ENCODE measurements at regions not wholly inside any gene's neighbourhood (a gene's known extent, or its start where the extent isn't known, plus 50 kb on each side); places are given as distances from the start of the nearest gene placed in this dataset.

DNA sequence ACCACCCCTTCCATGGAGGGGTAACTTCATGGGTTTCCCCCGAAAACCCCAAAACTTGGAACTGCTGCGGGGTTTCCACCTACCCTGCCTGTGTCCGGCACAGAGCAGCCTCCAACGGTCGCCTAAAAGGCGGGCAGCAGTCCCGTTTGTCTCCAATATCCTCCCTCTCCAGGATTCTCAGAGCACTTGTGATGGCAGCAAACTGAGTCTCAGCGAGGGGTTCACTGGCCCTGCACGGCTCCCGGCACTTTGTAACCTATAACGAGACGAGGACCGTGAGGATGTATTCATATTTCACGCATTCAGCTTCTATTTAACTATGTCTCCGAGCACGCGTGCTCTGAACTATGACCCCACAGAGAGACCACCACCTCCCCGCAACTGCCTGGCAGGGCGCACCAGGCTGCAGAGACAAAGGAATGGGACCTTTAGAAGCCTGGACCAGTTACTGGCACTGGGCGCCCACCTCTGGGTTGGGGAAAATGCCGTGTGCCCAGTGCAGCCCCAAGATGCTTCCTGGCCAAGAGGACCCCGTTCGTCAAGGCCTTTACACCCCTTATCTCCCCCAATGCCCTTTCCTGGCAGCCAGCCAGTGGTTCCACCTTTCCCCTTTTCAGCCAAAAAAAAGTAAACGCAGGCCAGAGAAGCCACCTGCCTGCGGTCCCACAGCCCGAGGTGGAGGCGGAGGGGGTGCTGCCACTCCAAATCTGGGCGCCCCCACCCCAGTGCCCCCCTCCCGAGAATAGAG lies 173.1 kb upstream of the RTL1 start:
- TF ChIP-seq POLR2AphosphoS5 (IDR thresholded peaks at IDR 0.05; ENCODE audit: low read depth, low read length) (no peak), POLR2A (IDR thresholded peaks at IDR 0.05; ENCODE audit: low read depth, low read length) (no peak), SPI1 (IDR thresholded peaks at IDR 0.05; ENCODE audit: low read depth, low read length) (no peak), PAX5 (IDR thresholded peaks at IDR 0.05; ENCODE audit: insufficient read depth, low read length, severe bottlenecking) (no peak), TAF1 (IDR thresholded peaks at IDR 0.05; ENCODE audit: low read depth, low read length) (no peak), POU2F2 (IDR thresholded peaks at IDR 0.05; ENCODE audit: low read depth, low read length) (no peak)
